ENCODE measurements at regions not wholly inside any gene's neighbourhood (a gene's known extent, or its start where the extent isn't known, plus 50 kb on each side); places are given as distances from the start of the nearest gene placed in this dataset.

DNA sequence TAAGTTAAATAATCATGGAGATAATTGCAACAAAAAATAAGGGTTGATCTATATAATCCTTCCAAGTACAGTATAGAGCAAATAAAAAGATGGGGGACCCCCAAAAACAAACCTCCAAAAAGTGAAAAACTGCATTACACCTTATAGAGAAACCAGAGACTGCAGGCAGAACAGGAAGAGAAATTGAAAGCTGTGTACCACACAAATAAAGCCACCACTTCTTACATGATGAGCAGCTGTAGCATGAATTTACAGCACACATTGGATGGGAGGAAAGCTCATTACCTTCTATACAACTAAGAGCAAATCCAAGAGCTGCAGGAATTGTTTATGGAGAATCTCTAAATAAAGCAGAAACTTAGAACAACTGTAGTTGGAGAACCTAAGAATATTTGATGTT lies 152.4 kb upstream of the PDE5A start:
- Histone ChIP-seq H2AFZ (ENCODE audit: low read length) (no peak overlapping the region), H3K9ac (ENCODE audit: insufficient read depth, low read length) (no peak overlapping the region), H3K27ac (ENCODE audit: insufficient read depth, low read length) (no peak overlapping the region), H3K36me3 (ENCODE audit: control insufficient read depth, insufficient read depth, low read length) (no peaks in the 10 kb centered on the region), H3K79me2 (ENCODE audit: control insufficient read depth, insufficient read depth, low read length) (no peaks in the 10 kb centered on the region), H3K4me3 (replicated peaks in 1 of 4; ENCODE audit: control extremely low read depth in 1 of 4, insufficient read depth in 1 of 4, low read depth in 3 of 4, low read length in 4 of 4) (no peak overlapping the region), H3K4me1 (ENCODE audit: control insufficient read depth, extremely low read depth, insufficient read depth, low read length) (no peaks in the 10 kb centered on the region), H3K27me3 (ENCODE audit: control insufficient read depth, insufficient read depth, low read length) (no peaks in the 10 kb centered on the region), H4K20me1 (ENCODE audit: control insufficient read depth, extremely low read depth, insufficient read depth, low read length) (no peaks in the 10 kb centered on the region), H3K9me3 (ENCODE audit: control insufficient read depth, insufficient read depth, low read depth, low read length) (no peaks in the 10 kb centered on the region), H3K4me2 (ENCODE audit: extremely low read depth, insufficient read depth, low read length) (no peak overlapping the region)
- DNase-seq (ENCODE audit: low read depth in 2 of 2) = no peak
- TF ChIP-seq, protein P1, sequence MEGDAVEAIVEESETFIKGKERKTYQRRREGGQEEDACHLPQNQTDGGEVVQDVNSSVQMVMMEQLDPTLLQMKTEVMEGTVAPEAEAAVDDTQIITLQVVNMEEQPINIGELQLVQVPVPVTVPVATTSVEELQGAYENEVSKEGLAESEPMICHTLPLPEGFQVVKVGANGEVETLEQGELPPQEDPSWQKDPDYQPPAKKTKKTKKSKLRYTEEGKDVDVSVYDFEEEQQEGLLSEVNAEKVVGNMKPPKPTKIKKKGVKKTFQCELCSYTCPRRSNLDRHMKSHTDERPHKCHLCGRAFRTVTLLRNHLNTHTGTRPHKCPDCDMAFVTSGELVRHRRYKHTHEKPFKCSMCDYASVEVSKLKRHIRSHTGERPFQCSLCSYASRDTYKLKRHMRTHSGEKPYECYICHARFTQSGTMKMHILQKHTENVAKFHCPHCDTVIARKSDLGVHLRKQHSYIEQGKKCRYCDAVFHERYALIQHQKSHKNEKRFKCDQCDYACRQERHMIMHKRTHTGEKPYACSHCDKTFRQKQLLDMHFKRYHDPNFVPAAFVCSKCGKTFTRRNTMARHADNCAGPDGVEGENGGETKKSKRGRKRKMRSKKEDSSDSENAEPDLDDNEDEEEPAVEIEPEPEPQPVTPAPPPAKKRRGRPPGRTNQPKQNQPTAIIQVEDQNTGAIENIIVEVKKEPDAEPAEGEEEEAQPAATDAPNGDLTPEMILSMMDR (conservative IDR thresholded peaks at IDR 0.05 in 1 of 2, IDR thresholded peaks at IDR 0.05 in 1 of 2; ENCODE audit: low read depth in 1 of 2, low read length in 2 of 2) = no peak
- no peak for TF ChIP-seq EZH2 (IDR thresholded peaks at IDR 0.05; ENCODE audit: low read length, missing control alignments)

DNA sequence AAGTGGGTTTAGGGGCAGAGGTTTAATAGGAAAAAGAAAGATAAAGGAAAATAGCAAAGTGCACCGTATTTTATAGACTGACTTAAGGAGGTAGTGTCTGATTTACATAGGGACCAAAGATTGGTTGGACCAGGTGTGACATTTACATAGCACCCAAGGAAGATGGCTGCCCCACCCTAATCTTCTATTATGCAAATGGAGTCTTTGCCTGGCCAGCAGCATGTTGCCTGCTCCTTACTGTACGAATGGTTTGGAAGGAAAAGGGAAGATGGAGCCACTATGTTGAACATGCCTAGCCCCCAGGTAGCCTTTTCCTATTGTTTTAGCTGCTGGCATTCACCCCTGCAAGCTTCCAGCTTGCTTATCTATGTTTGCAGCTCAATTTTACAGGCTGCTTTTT lies 146.2 kb upstream of the PDE5A start:
- Histone ChIP-seq H3K4me2 (ENCODE audit: extremely low read depth, insufficient read depth, low read length) (no peak overlapping the region), H3K79me2 (ENCODE audit: control insufficient read depth, insufficient read depth, low read length) (no peaks in the 10 kb centered on the region), H3K27me3 (ENCODE audit: control insufficient read depth, insufficient read depth, low read length) (no peaks in the 10 kb centered on the region), H3K27ac (ENCODE audit: insufficient read depth, low read length) (no peak overlapping the region), H3K4me3 (replicated peaks in 1 of 4; ENCODE audit: control extremely low read depth in 1 of 4, insufficient read depth in 1 of 4, low read depth in 3 of 4, low read length in 4 of 4) (no peak overlapping the region), H3K9me3 (ENCODE audit: control insufficient read depth, insufficient read depth, low read depth, low read length) (no peaks in the 10 kb centered on the region), H3K4me1 (ENCODE audit: control insufficient read depth, extremely low read depth, insufficient read depth, low read length) (no peaks in the 10 kb centered on the region), H3K36me3 (ENCODE audit: control insufficient read depth, insufficient read depth, low read length) (no peaks in the 10 kb centered on the region), H2AFZ (ENCODE audit: low read length) (no peak overlapping the region), H3K9ac (ENCODE audit: insufficient read depth, low read length) (no peak overlapping the region), H4K20me1 (ENCODE audit: control insufficient read depth, extremely low read depth, insufficient read depth, low read length) (no peaks in the 10 kb centered on the region)
- no peak for DNase-seq (ENCODE audit: low read depth in 2 of 2)
- no peak for TF ChIP-seq EZH2 (IDR thresholded peaks at IDR 0.05; ENCODE audit: low read length, missing control alignments)
- TF ChIP-seq, protein P1 (conservative IDR thresholded peaks at IDR 0.05 in 1 of 2, IDR thresholded peaks at IDR 0.05 in 1 of 2; ENCODE audit: low read depth in 1 of 2, low read length in 2 of 2) = no peak

DNA sequence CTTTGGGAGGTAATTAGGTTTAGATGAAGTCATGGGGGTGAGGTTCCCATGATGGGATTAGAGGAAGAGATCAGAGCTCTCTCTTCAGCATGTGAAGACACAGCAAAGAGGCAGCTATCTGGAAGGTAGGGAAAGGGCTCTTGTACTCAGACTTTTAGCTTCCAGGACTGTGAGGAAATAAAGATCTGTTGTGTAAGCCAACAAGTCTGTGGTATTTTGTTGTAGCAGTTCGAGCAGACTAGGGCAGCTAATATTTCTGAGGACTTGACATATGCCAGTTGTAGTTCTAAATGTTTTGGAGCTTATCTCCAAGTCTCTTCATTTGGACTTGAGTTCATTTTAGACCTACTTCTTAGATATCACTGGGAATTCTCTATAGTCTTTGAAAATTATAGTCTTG lies 137.3 kb upstream of the PDE5A start:
- Histone ChIP-seq H3K4me3 (replicated peaks in 1 of 4; ENCODE audit: control extremely low read depth in 1 of 4, insufficient read depth in 1 of 4, low read depth in 3 of 4, low read length in 4 of 4) (no peak overlapping the region), H4K20me1 (ENCODE audit: control insufficient read depth, extremely low read depth, insufficient read depth, low read length) (no peaks in the 10 kb centered on the region), H3K27ac (ENCODE audit: insufficient read depth, low read length) (no peak overlapping the region), H3K27me3 (ENCODE audit: control insufficient read depth, insufficient read depth, low read length) (no peaks in the 10 kb centered on the region), H2AFZ (ENCODE audit: low read length) (no peak overlapping the region), H3K9me3 (ENCODE audit: control insufficient read depth, insufficient read depth, low read depth, low read length) (no peaks in the 10 kb centered on the region), H3K79me2 (ENCODE audit: control insufficient read depth, insufficient read depth, low read length) (no peaks in the 10 kb centered on the region), H3K36me3 (ENCODE audit: control insufficient read depth, insufficient read depth, low read length) (no peaks in the 10 kb centered on the region), H3K9ac (ENCODE audit: insufficient read depth, low read length) (no peak overlapping the region), H3K4me2 (ENCODE audit: extremely low read depth, insufficient read depth, low read length) (no peak overlapping the region), H3K4me1 (ENCODE audit: control insufficient read depth, extremely low read depth, insufficient read depth, low read length) (no peaks in the 10 kb centered on the region)
- TF ChIP-seq EZH2 (IDR thresholded peaks at IDR 0.05; ENCODE audit: low read length, missing control alignments) = no peak
- TF ChIP-seq, protein P1 (conservative IDR thresholded peaks at IDR 0.05 in 1 of 2, IDR thresholded peaks at IDR 0.05 in 1 of 2; ENCODE audit: low read depth in 1 of 2, low read length in 2 of 2) = no peak
- DNase-seq (ENCODE audit: low read depth in 2 of 2) = peak in 1 of 2 donors; percentile 26

All from fibroblast of lung (primary cell).